H1 (cell line): ENCODE measurements at regions not wholly inside any gene's neighbourhood (a gene's known extent, or its start where the extent isn't known, plus 50 kb on each side); places are given as distances from the start of the nearest gene placed in this dataset.
A peak's percentile ranks its signal among the peaks of the same experiment; 100 is the strongest.

ENCODE experiments used
- CTCF ChIA-PET: fragments of 300-600 bp; sonication (Branson Sonifier 250); formaldehyde crosslinking; loops from one replicate; lab custom pipeline; 2021; ENCODE audit not compliant: partially characterized antibody; lab: Charles Lee
- POLR2A ChIA-PET: fragments of 300-600 bp; sonication (Branson Sonifier 250); formaldehyde crosslinking; loops from one replicate; lab custom pipeline; 2021; ENCODE audit warnings: inconsistent platforms; ENCODE audit not compliant: partially characterized antibody; lab: Charles Lee
- DNase-seq, 2 experiments: peaks; one replicate each; pipeline versions ENCODE4 v3.0.0 to v3.0.0-alpha.2; 2010 to 2022; ENCODE audit warnings: low spot score in 2 of 2, low read depth in 1 of 2, mixed read lengths in 1 of 2
- FAIRE-seq: peaks from 2 replicates; lab custom pipeline; 2011; peaks lifted over from hg19 to GRCh38; lab: Jason Lieb, UNC
- H2AFZ ChIP-seq: 2 replicates; pipeline ENCODE4 v1.8.1; 2012; ENCODE audit warnings: low read length, inconsistent platforms
- H2AK5ac ChIP-seq: 2 replicates; pipeline ENCODE4 v1.6.1; 2013; ENCODE audit warnings: low read depth, low read length
- H2BK120ac ChIP-seq: replicated peaks from 2 replicates; pipeline ENCODE3; 2013; ENCODE audit warnings: low read depth, low read length, inconsistent platforms
- H2BK12ac ChIP-seq: 2 replicates; pipeline ENCODE4 v1.6.1; 2013; ENCODE audit warnings: low read depth, low read length
- H2BK15ac ChIP-seq: 2 replicates; pipeline ENCODE4 v1.6.1; 2013; ENCODE audit warnings: low read length
- H2BK20ac ChIP-seq: 2 replicates; pipeline ENCODE4 v1.6.1; 2013; ENCODE audit warnings: low read length
- H2BK5ac ChIP-seq: 2 replicates; pipeline ENCODE4 v1.6.1; 2013; ENCODE audit warnings: low read depth, low read length
- H3K14ac ChIP-seq: 2 replicates; pipeline ENCODE4 v1.6.1; 2013; ENCODE audit warnings: inconsistent platforms; ENCODE audit not compliant: insufficient read length
- H3K18ac ChIP-seq: 2 replicates; pipeline ENCODE4 v1.6.1; 2013; ENCODE audit warnings: low read length; ENCODE audit errors: extremely low read depth
- H3K23ac ChIP-seq: 2 replicates; pipeline ENCODE4 v1.6.1; 2013; ENCODE audit warnings: inconsistent platforms; ENCODE audit not compliant: insufficient read length
- H3K23me2 ChIP-seq: 2 replicates; pipeline ENCODE4 v1.6.1; 2013; ENCODE audit warnings: low read depth, low read length
- H3K27ac ChIP-seq: 2 replicates; pipeline ENCODE4 v1.6.1; 2011; ENCODE audit warnings: low read depth, low read length, inconsistent platforms
- H3K27me3 ChIP-seq, 4 experiments: replicated peaks in 1 of 4; 1 replicate in 1 of 4; 2 replicates in 3 of 4; pipeline versions ENCODE4 v1.6.1 to v1.8.1; 2011 to 2013; ENCODE audit warnings: low read length in 3 of 4, mild to moderate bottlenecking in 3 of 4, inconsistent platforms in 2 of 4, mixed read lengths in 2 of 4, moderate library complexity in 1 of 4; ENCODE audit not compliant: control insufficient read depth in 3 of 4, insufficient read depth in 3 of 4; ENCODE audit errors: extremely low read depth in 1 of 4
- H3K36me3 ChIP-seq, 4 experiments: 2 replicates each; pipeline versions ENCODE4 v1.6.1 to v1.8.1; 2011 to 2013; ENCODE audit warnings: mild to moderate bottlenecking in 4 of 4, low read length in 3 of 4, moderate library complexity in 2 of 4, control low read depth in 1 of 4, inconsistent platforms in 1 of 4; ENCODE audit not compliant: insufficient read depth in 4 of 4, control insufficient read depth in 2 of 4
- H3K4ac ChIP-seq: replicated peaks from 2 replicates; pipeline ENCODE3; 2013; ENCODE audit warnings: low read length, low read depth, mixed read lengths, inconsistent platforms; ENCODE audit not compliant: insufficient read length
- H3K4me1 ChIP-seq, 4 experiments: replicated peaks in 1 of 4; 1 replicate in 1 of 4; 2 replicates in 3 of 4; pipeline versions ENCODE4 v1.6.1 to v1.8.1; 2011 to 2013; ENCODE audit warnings: low read length in 3 of 4, inconsistent platforms in 2 of 4, mixed read lengths in 1 of 4; ENCODE audit not compliant: insufficient read depth in 4 of 4, control insufficient read depth in 3 of 4
- H3K4me2 ChIP-seq, 2 experiments: 2 replicates each; pipeline versions ENCODE4 v1.6.1 to v1.8.1; 2011 to 2013; ENCODE audit warnings: low read depth in 2 of 2, low read length in 2 of 2, control low read depth in 1 of 2, inconsistent platforms in 1 of 2, mild to moderate bottlenecking in 1 of 2; ENCODE audit not compliant: insufficient read depth in 1 of 2
- H3K4me3 ChIP-seq, 4 experiments: fragments of 200-600, 300-600 bp in 1 of 4; sonication (generic), shearing (Covaris generic), sonication (Bioruptor Twin) in 1 of 4; 2 replicates each; pipeline versions ENCODE4 v1.5.1 to v1.8.1; 2011 to 2016; ENCODE audit warnings: low read length in 4 of 4, low read depth in 3 of 4, control low read depth in 2 of 4, inconsistent platforms in 2 of 4, mild to moderate bottlenecking in 2 of 4, mixed read lengths in 1 of 4, moderate library complexity in 1 of 4; ENCODE audit not compliant: insufficient read depth in 2 of 4; ENCODE audit errors: extremely low read depth in 1 of 4
- H3K56ac ChIP-seq: replicated peaks from 2 replicates; pipeline ENCODE3; 2013; ENCODE audit warnings: low read depth, mild to moderate bottlenecking, mixed read lengths, low read length, inconsistent platforms; ENCODE audit not compliant: insufficient read length
- H3K79me1 ChIP-seq: 2 replicates; pipeline ENCODE4 v1.6.1; 2013; ENCODE audit warnings: low read depth, low read length, control low read depth
- H3K79me2 ChIP-seq, 2 experiments: 2 replicates each; pipeline versions ENCODE4 v1.6.1 to v1.8.1; 2012 to 2013; ENCODE audit warnings: low read length in 2 of 2, mild to moderate bottlenecking in 2 of 2, inconsistent platforms in 1 of 2; ENCODE audit not compliant: insufficient read depth in 2 of 2, control insufficient read depth in 1 of 2
- H3K9ac ChIP-seq, 4 experiments: replicated peaks in 1 of 4; 1 replicate in 1 of 4; 2 replicates in 3 of 4; pipeline versions ENCODE4 v1.6.1 to v1.8.1; 2011 to 2013; ENCODE audit warnings: low read depth in 3 of 4, low read length in 3 of 4, control low read depth in 2 of 4, mild to moderate bottlenecking in 2 of 4, moderate library complexity in 2 of 4, inconsistent platforms in 1 of 4; ENCODE audit errors: extremely low read depth in 1 of 4
- H3K9me3 ChIP-seq, 2 experiments: 2 replicates each; pipeline versions ENCODE4 v1.6.1 to v1.8.1; 2012 to 2013; ENCODE audit warnings: mild to moderate bottlenecking in 2 of 2, moderate library complexity in 2 of 2, control low read depth in 1 of 2, inconsistent platforms in 1 of 2, low read depth in 1 of 2, low read length in 1 of 2, mixed read lengths in 1 of 2; ENCODE audit not compliant: insufficient read depth in 2 of 2
- H4K20me1 ChIP-seq, 2 experiments: replicated peaks in 1 of 2; 2 replicates each; pipeline versions ENCODE3 to v1.8.1; 2011 to 2013; ENCODE audit warnings: inconsistent platforms in 2 of 2, low read length in 2 of 2, mild to moderate bottlenecking in 1 of 2; ENCODE audit not compliant: insufficient read depth in 2 of 2, control insufficient read depth in 1 of 2
- H4K5ac ChIP-seq: 2 replicates; pipeline ENCODE4 v1.6.1; 2013; ENCODE audit warnings: low read length, low read depth, mixed read lengths, inconsistent platforms; ENCODE audit not compliant: insufficient read length
- H4K8ac ChIP-seq: 2 replicates; pipeline ENCODE4 v1.8.0; 2013; ENCODE audit warnings: mild to moderate bottlenecking, moderate library complexity, low read length, inconsistent platforms; ENCODE audit not compliant: insufficient read depth; ENCODE audit errors: extremely low read depth
- H4K91ac ChIP-seq: replicated peaks from 2 replicates; pipeline ENCODE3; 2013; ENCODE audit warnings: low read length, mixed read lengths, inconsistent platforms; ENCODE audit not compliant: insufficient read length
- CTCF ChIP-seq, 3 experiments: IDR thresholded peaks; 1 replicate in 2 of 3; 2 replicates in 1 of 3; pipeline versions ENCODE4 v1.5.1 to v1.6.1; 2011; ENCODE audit warnings: low read length in 3 of 3, mild to moderate bottlenecking in 3 of 3, inconsistent platforms in 2 of 3, low read depth in 1 of 3, moderate library complexity in 1 of 3; ENCODE audit not compliant: insufficient read depth in 1 of 3; ENCODE audit errors: control extremely low read depth in 1 of 3
- E2F6 ChIP-seq: IDR thresholded peaks from 2 replicates; pipeline ENCODE4 v1.6.1; 2012; ENCODE audit warnings: inconsistent platforms
- RAD21 ChIP-seq, 2 experiments: IDR thresholded peaks in 1 of 2; conservative IDR thresholded peaks in 1 of 2; 2 replicates each; pipeline ENCODE4 v1.6.1; 2011; ENCODE audit warnings: low read depth in 2 of 2, low read length in 2 of 2, improper control_type of control experiment in 1 of 2, inconsistent platforms in 1 of 2, mild to moderate bottlenecking in 1 of 2, moderate library complexity in 1 of 2
- WGBS, 2 experiments: shearing (Covaris generic) in 1 of 2; methylation state at CpG; one replicate each; pipeline versions ENCODE4 v1.1.6 to v1.1.7; 2013 to 2015; ENCODE audit warnings: low lambda C conversion rate in 2 of 2, mixed read lengths in 2 of 2, inconsistent platforms in 1 of 2, low coverage in 1 of 2, missing lambda C conversion rate in 1 of 2; ENCODE audit not compliant: insufficient replicate concordance in 2 of 2, insufficient coverage in 1 of 2, insufficient read length in 1 of 2; ENCODE audit errors: extremely low coverage in 1 of 2, missing lambda C conversion rate in 1 of 2; 5-methylcytosine and 5-hydroxymethylcytosine counted together

- POLR2A ChIA-PET: no interaction called here
- no peak overlapping the region for H3K4me2 ChIP-seq
- no peak overlapping the region for H2BK5ac ChIP-seq
- H4K5ac ChIP-seq: no peak overlapping the region
- H3K4me3 ChIP-seq: no peak overlapping the region
- peaks cover 0 to 13% of the 10 kb centered on the region in 2 experiments; a peak in 2 of 4 replicates for H3K9me3 ChIP-seq
- no peak overlapping the region for H3K27ac ChIP-seq
- no peak overlapping the region for H3K14ac ChIP-seq
- H3K36me3 ChIP-seq: no peaks in the 10 kb centered on the region
- no peaks in the 10 kb centered on the region for H3K27me3 ChIP-seq
- DNase-seq (no peak), FAIRE-seq (no peak)
- H3K79me2 ChIP-seq: no peaks in the 10 kb centered on the region
- 80% methylated on average over 1 of the region's 1 CpG; no CpG with 5 or more reads in 1 of the 2 experiments for WGBS, 2 experiments
- no peak overlapping the region for H3K18ac ChIP-seq
- H2BK12ac ChIP-seq: no peak overlapping the region
- no peak overlapping the region for H4K8ac ChIP-seq
- no peaks in the 10 kb centered on the region for H3K23me2 ChIP-seq
- H3K79me1 ChIP-seq: no peaks in the 10 kb centered on the region
- H2BK15ac ChIP-seq: no peak overlapping the region
- no peak overlapping the region for H3K4ac ChIP-seq
- CTCF ChIA-PET: interaction anchor here (0.8 to 2.2 kb wide), 4 partner anchors 10 to 76 kb away, joined by 3 to 12 read pairs (median 3); no protein-coding TSS in a partner anchor
- no peaks in the 10 kb centered on the region for H3K4me1 ChIP-seq
- no peak overlapping the region for H2BK120ac ChIP-seq
- H3K23ac ChIP-seq: no peak overlapping the region
- no peak overlapping the region for H2AK5ac ChIP-seq
- H3K56ac ChIP-seq: no peak overlapping the region
- no peak overlapping the region for H2BK20ac ChIP-seq
- no peak overlapping the region for H3K9ac ChIP-seq
- no peak overlapping the region for H2AFZ ChIP-seq
- no peak overlapping the region for H4K91ac ChIP-seq
- no peaks in the 10 kb centered on the region for H4K20me1 ChIP-seq
- TF ChIP-seq E2F6 (no peak), RAD21 (IDR thresholded peaks at IDR 0.05 in 1 of 2, conservative IDR thresholded peaks at IDR 0.05 in 1 of 2; ENCODE audit: low read depth in 2 of 2, low read length in 2 of 2) (peak; percentile 12 to 45; a peak in 2 of 4 replicates), CTCF (IDR thresholded peaks at IDR 0.05; ENCODE audit: control extremely low read depth in 1 of 3, insufficient read depth in 1 of 3, low read depth in 1 of 3, low read length in 3 of 3) (peak in 1 of 3 experiments; percentile 10; a peak in 1 of 4 replicates)
Measured at GRCh38 chrX:106404512-106404911, 207.3 kb upstream of the RADX start.
